ENCODE measurements at regions not wholly inside any gene's neighbourhood (a gene's known extent, or its start where the extent isn't known, plus 50 kb on each side); places are given as distances from the start of the nearest gene placed in this dataset.

- no peak for DNase-seq
These were observed 350.0 kb upstream of the MYT1L start for GRCh38 chr2:2681085-2681484.

- no peak for DNase-seq
These were observed 343.8 kb upstream of the MYT1L start for GRCh38 chr2:2674831-2675230.

- no peak for DNase-seq
These were observed 342.3 kb upstream of the MYT1L start for GRCh38 chr2:2673406-2673805.

- no peak for DNase-seq
These were observed 341.2 kb upstream of the MYT1L start for GRCh38 chr2:2672249-2672648.

- no peak for DNase-seq
These were observed 340.8 kb upstream of the MYT1L start for GRCh38 chr2:2671826-2672225.

GRCh38 chr2:2669316-2669715, 338.2 kb upstream of the MYT1L start:
- DNase-seq, result no peak

- no peak for DNase-seq
These were observed 337.7 kb upstream of the MYT1L start for GRCh38 chr2:2668681-2669265.

GRCh38 chr2:2667690-2668089, 336.6 kb upstream of the MYT1L start:
- no peak for DNase-seq

- DNase-seq, result no peak
These were observed 334.7 kb upstream of the MYT1L start for GRCh38 chr2:2665834-2666133.

GRCh38 chr2:2664989-2665833, 334.1 kb upstream of the MYT1L start:
- DNase-seq, result no peak

GRCh38 chr2:2663401-2664036, 332.4 kb upstream of the MYT1L start:
- DNase-seq, result no peak

- no peak for DNase-seq
These were observed 331.8 kb upstream of the MYT1L start for GRCh38 chr2:2662847-2663356.

- DNase-seq, result no peak
These were observed 331.2 kb upstream of the MYT1L start for GRCh38 chr2:2662037-2662846.

GRCh38 chr2:2660789-2661355, 329.8 kb upstream of the MYT1L start:
- no peak for DNase-seq

GRCh38 chr2:2657121-2657962, 326.3 kb upstream of the MYT1L start:
- DNase-seq, result no peak

GRCh38 chr2:2656115-2657011, 325.3 kb upstream of the MYT1L start:
- no peak for DNase-seq

- no peak for DNase-seq
These were observed 324.5 kb upstream of the MYT1L start for GRCh38 chr2:2655453-2656114.

- DNase-seq, result no peak
These were observed 322.2 kb upstream of the MYT1L start for GRCh38 chr2:2653231-2653630.

- no peak for DNase-seq
These were observed 319.7 kb upstream of the MYT1L start for GRCh38 chr2:2650608-2651375.
